PC-9 (cell line): ENCODE measurements at regions not wholly inside any gene's neighbourhood (a gene's known extent, or its start where the extent isn't known, plus 50 kb on each side); places are given as distances from the start of the nearest gene placed in this dataset.

ENCODE experiments used
- BruUV-seq: library from RNA; stranded (reverse); fragments of 400-500 nt; replicated peaks from 2 replicates; lab custom pipeline; 2021; lab: Mats Ljungman, UMichigan
- CTCF ChIA-PET: fragments of 300-600 bp; sonication (Branson Sonifier 250); formaldehyde crosslinking; loops from one replicate; lab custom pipeline; 2022; ENCODE audit warnings: antibody characterized with exemption; lab: Charles Lee
- POLR2A ChIA-PET: fragments of 300-600 bp; sonication (Branson Sonifier 250); formaldehyde crosslinking; loops from one replicate; lab custom pipeline; 2022; ENCODE audit warnings: antibody characterized with exemption; ENCODE audit not compliant: unreplicated experiment; lab: Charles Lee
- DNase-seq, 2 experiments: peaks; one replicate each; pipeline versions ENCODE4 v3.0.0 to v3.0.0-alpha.2; 2015 to 2022; ENCODE audit warnings: mixed read lengths in 1 of 2
- H2AFZ ChIP-seq: fragments of 200-600 bp; sonication (generic); 2 replicates; pipeline ENCODE4 v1.8.1; 2017; ENCODE audit warnings: antibody characterized with exemption
- H3F3A ChIP-seq: fragments of 200-600 bp; sonication (generic); 2 replicates; pipeline ENCODE4 v1.8.1; 2017; ENCODE audit warnings: antibody characterized with exemption, mild to moderate bottlenecking, low read depth; ENCODE audit not compliant: insufficient read depth
- H3K27ac ChIP-seq: fragments of 200-600 bp; sonication (generic); 2 replicates; pipeline ENCODE4 v1.6.1; 2016; ENCODE audit warnings: mixed run types
- H3K27me3 ChIP-seq: fragments of 200-600 bp; sonication (generic); 2 replicates; pipeline ENCODE4 v1.6.1; 2016; ENCODE audit warnings: low read depth, mixed run types; ENCODE audit not compliant: insufficient read depth
- H3K36me3 ChIP-seq: fragments of 200-600 bp; sonication (generic); 2 replicates; pipeline ENCODE4 v1.6.1; 2016; ENCODE audit warnings: low read depth, mixed run types
- H3K4me1 ChIP-seq: fragments of 200-600 bp; sonication (generic); replicated peaks from 2 replicates; pipeline ENCODE4 v1.6.1; 2016; ENCODE audit warnings: mixed run types; ENCODE audit not compliant: insufficient read depth
- H3K4me2 ChIP-seq: fragments of 200-600 bp; sonication (generic); 2 replicates; pipeline ENCODE4 v1.6.1; 2017; ENCODE audit warnings: mixed run types
- H3K4me3 ChIP-seq: fragments of 200-600 bp; sonication (generic); 2 replicates; pipeline ENCODE4 v1.6.1; 2016; ENCODE audit warnings: mixed run types
- H3K79me2 ChIP-seq: fragments of 200-600 bp; sonication (generic); 2 replicates; pipeline ENCODE4 v1.6.1; 2017; ENCODE audit warnings: low read depth, mixed run types
- H3K9me2 ChIP-seq: fragments of 200-600 bp; sonication (generic); 2 replicates; pipeline ENCODE4 v1.8.1; 2017; ENCODE audit warnings: mild to moderate bottlenecking; ENCODE audit not compliant: insufficient read depth
- H3K9me3 ChIP-seq: fragments of 200-600 bp; sonication (generic); 2 replicates; pipeline ENCODE4 v1.8.1; 2016; ENCODE audit warnings: low read depth; ENCODE audit not compliant: insufficient read depth
- H4K20me1 ChIP-seq: fragments of 200-600 bp; sonication (generic); 2 replicates; pipeline ENCODE4 v1.8.1; 2017; ENCODE audit not compliant: insufficient read depth
- EZH2 ChIP-seq: fragments of 200-600 bp; sonication (generic); IDR thresholded peaks from 2 replicates; pipeline ENCODE4 v1.8.0; 2017; ENCODE audit warnings: antibody characterized with exemption, low read depth
- intact Hi-C: fragments of 100-400 bp; cut with micrococcal nuclease; formaldehyde crosslinking; loops from one replicate; pipeline ENCODE4 v1.10.0; 2022; ENCODE audit not compliant: unreplicated experiment
- TF ChIP-seq, protein P1 (sequence below): fragments of 200-600 bp; sonication (generic); conservative IDR thresholded peaks from 2 replicates; pipeline ENCODE4 v1.6.1; 2017; ENCODE audit warnings: mixed run types, antibody characterized with exemption, mild to moderate bottlenecking, moderate library complexity

- Histone ChIP-seq H3K79me2 (no peaks in the 10 kb centered on the region), H3K9me3 (no peaks in the 10 kb centered on the region), H3F3A (0 out of 2 replicates have a peak, but pooled peaks cover 7% of the 10 kb centered on the region), H2AFZ (no peak overlapping the region), H3K4me3 (no peak overlapping the region), H4K20me1 (no peaks in the 10 kb centered on the region), H3K36me3 (no peaks in the 10 kb centered on the region), H3K4me1 (no peaks in the 10 kb centered on the region), H3K9me2 (no peaks in the 10 kb centered on the region), H3K27me3 (no peaks in the 10 kb centered on the region), H3K27ac (no peak overlapping the region), H3K4me2 (no peak overlapping the region)
- ChIA-PET CTCF (no interaction called here), POLR2A (no interaction called here)
- no peak for DNase-seq
- BruUV-seq: no TSS peak
- intact Hi-C loops: no loop called here
- TF ChIP-seq EZH2: no peak
- TF ChIP-seq, protein P1, sequence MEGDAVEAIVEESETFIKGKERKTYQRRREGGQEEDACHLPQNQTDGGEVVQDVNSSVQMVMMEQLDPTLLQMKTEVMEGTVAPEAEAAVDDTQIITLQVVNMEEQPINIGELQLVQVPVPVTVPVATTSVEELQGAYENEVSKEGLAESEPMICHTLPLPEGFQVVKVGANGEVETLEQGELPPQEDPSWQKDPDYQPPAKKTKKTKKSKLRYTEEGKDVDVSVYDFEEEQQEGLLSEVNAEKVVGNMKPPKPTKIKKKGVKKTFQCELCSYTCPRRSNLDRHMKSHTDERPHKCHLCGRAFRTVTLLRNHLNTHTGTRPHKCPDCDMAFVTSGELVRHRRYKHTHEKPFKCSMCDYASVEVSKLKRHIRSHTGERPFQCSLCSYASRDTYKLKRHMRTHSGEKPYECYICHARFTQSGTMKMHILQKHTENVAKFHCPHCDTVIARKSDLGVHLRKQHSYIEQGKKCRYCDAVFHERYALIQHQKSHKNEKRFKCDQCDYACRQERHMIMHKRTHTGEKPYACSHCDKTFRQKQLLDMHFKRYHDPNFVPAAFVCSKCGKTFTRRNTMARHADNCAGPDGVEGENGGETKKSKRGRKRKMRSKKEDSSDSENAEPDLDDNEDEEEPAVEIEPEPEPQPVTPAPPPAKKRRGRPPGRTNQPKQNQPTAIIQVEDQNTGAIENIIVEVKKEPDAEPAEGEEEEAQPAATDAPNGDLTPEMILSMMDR: no peak
These were observed 94.7 kb upstream of the NUDT6 start for GRCh38 chr4:123017078-123017477.

DNA sequence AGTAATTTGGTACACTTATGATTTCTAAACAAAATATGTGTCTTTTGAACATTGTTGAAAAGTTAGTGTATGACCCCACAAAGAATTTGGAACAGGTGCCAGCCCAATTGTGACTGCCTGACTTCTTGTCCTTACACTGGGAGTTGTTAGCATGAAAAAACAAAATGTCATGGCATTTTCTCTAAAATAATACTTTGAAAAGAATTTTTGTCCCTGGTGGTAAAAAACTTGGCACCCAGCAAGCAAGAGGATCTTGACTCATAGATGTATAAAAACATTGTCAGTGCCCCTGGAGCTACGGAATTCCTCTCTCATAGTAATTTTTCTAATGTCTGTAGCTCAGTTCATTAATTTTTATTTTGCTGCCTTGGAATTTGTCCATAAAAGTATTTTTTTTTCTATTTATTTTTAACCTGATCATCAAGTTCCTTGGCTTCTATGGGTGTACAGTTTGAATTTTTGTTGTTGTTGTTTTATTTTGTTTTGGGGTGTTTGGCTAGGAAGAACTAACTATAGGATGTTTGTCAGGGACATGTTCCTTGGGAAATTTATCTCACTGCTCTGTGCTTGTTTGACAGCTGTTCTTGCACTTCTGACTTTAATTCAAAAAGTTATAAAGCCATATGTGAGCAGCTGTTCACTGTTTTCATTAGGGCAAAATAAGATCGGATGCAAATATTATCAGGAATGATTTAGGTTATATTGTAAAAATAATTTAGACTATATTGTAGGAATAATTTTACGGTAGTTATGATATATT is 95.4 kb upstream of the NUDT6 start:
- no peak overlapping the region for H2AFZ ChIP-seq
- ChIA-PET POLR2A (no interaction called here), CTCF (no interaction called here)
- H3K4me2 ChIP-seq: no peak overlapping the region
- no peaks in the 10 kb centered on the region for H3K9me2 ChIP-seq
- no peak for TF ChIP-seq EZH2
- TF ChIP-seq, protein P1: no peak
- no peaks in the 10 kb centered on the region for H3K4me1 ChIP-seq
- H3K79me2 ChIP-seq: no peaks in the 10 kb centered on the region
- no TSS peak for BruUV-seq
- intact Hi-C loops: no loop called here
- no peaks in the 10 kb centered on the region for H4K20me1 ChIP-seq
- 0 out of 2 replicates have a peak, but pooled peaks cover 7% of the 10 kb centered on the region for H3F3A ChIP-seq
- no peaks in the 10 kb centered on the region for H3K27me3 ChIP-seq
- H3K27ac ChIP-seq: no peak overlapping the region
- H3K9me3 ChIP-seq: no peaks in the 10 kb centered on the region
- DNase-seq: no peak
- no peaks in the 10 kb centered on the region for H3K36me3 ChIP-seq
- no peak overlapping the region for H3K4me3 ChIP-seq

- H3K79me2 ChIP-seq: no peaks in the 10 kb centered on the region
- intact Hi-C loops: no loop called here
- no peaks in the 10 kb centered on the region for H3K4me1 ChIP-seq
- H3K27ac ChIP-seq: no peak overlapping the region
- H3K9me3 ChIP-seq: no peaks in the 10 kb centered on the region
- H4K20me1 ChIP-seq: no peaks in the 10 kb centered on the region
- H2AFZ ChIP-seq: no peak overlapping the region
- H3K9me2 ChIP-seq: no peaks in the 10 kb centered on the region
- DNase-seq: no peak
- H3K27me3 ChIP-seq: no peaks in the 10 kb centered on the region
- POLR2A ChIA-PET: no interaction called here
- CTCF ChIA-PET: no interaction called here
- H3F3A ChIP-seq: 0 out of 2 replicates have a peak, but pooled peaks cover 7% of the 10 kb centered on the region
- BruUV-seq: no TSS peak
- no peak overlapping the region for H3K4me3 ChIP-seq
- no peak overlapping the region for H3K4me2 ChIP-seq
- TF ChIP-seq, protein P1: no peak
- no peak for TF ChIP-seq EZH2
- H3K36me3 ChIP-seq: no peaks in the 10 kb centered on the region
These were observed 96.0 kb upstream of the NUDT6 start for GRCh38 chr4:123018396-123018775.
